Erythroblast (primary cell): ENCODE measurements at regions not wholly inside any gene's neighbourhood (a gene's known extent, or its start where the extent isn't known, plus 50 kb on each side); places are given as distances from the start of the nearest gene placed in this dataset.

Source experiments
- GATA1 ChIP-seq: IDR thresholded peaks from 2 replicates; pipeline ENCODE4 v1.6.1; 2011; ENCODE audit warnings: low read depth, mild to moderate bottlenecking, control low read depth, low read length, moderate library complexity
- POLR2A ChIP-seq: IDR thresholded peaks from 2 replicates; pipeline ENCODE4 v1.6.1; 2011; ENCODE audit warnings: mild to moderate bottlenecking, low read length

DNA sequence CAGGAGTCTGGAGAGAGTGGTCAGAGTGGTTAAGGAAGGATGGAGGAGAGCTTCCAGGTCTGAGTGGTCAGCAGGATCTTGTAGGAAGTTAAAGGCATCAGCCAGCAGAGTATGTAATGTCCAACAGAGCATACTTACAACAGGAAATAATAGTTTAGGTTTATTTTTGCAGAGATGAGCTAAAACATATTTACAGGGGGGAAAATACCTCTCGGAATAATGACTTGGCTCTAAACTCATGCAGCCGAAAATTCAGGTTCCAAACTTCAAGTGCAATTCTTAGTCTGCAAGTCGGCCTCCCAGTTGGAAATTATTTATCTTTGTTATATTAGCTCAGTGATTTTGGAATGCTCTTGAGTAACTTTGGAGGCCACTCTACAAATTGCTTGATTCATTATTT lies 385.0 kb upstream of the C2CD4B start:
- TF ChIP-seq POLR2A (no peak), GATA1 (no peak)
